Peyer's patch (tissue), 4 donors: ENCODE measurements at regions not wholly inside any gene's neighbourhood (a gene's known extent, or its start where the extent isn't known, plus 50 kb on each side); places are given as distances from the start of the nearest gene placed in this dataset.
"Not testable (repeated sequence)": the region's sequence is repeated elsewhere in the genome, so short reads cannot be mapped to it uniquely, and the experiment has no call there.

Source experiments
- DNase-seq, 3 donors: peaks; one replicate each; pipeline ENCODE4 v3.0.0-alpha.2; 2017 to 2019
- H3K27ac ChIP-seq, 4 donors: fragments of 200-600 bp; sonication (generic); one replicate each; pipeline ENCODE4 v1.5.1; 2016 to 2019
- H3K27me3 ChIP-seq, 2 donors: fragments of 200-600 bp; sonication (generic); one replicate each; pipeline ENCODE4 v1.5.1; 2019
- H3K36me3 ChIP-seq, 3 donors: fragments of 200-600 bp; sonication (generic); one replicate each; pipeline ENCODE4 v1.5.1; 2016 to 2019
- H3K4me1 ChIP-seq, 4 donors: fragments of 200-600 bp; sonication (generic); one replicate each; pipeline ENCODE4 v1.5.1; 2016 to 2019
- H3K4me3 ChIP-seq, 4 donors: fragments of 200-600 bp; sonication (generic); 1 replicate in 3 of 4; 2 replicates in 1 of 4; pipeline ENCODE4 v1.5.1; 2016 to 2019; ENCODE audit warnings: mild to moderate bottlenecking in 1 of 4
- H3K9me3 ChIP-seq, 4 donors: fragments of 200-600 bp; sonication (generic); one replicate each; pipeline ENCODE4 v1.5.1; 2016 to 2019; ENCODE audit warnings: mild to moderate bottlenecking in 1 of 4
- CTCF ChIP-seq, 6 experiments: fragments of 450-650 bp in 4 of 6; fragments of 200-600 bp in 2 of 6; sonication (generic) in 1 of 6; IDR thresholded peaks; one replicate each; pipeline ENCODE4 v1.5.1; 2017 to 2019; ENCODE audit warnings: antibody characterized with exemption in 6 of 6, mild to moderate bottlenecking in 3 of 6, moderate library complexity in 1 of 6
- POLR2A ChIP-seq, 2 donors: fragments of 450-650 bp; IDR thresholded peaks; one replicate each; pipeline ENCODE4 v1.5.1; 2017; ENCODE audit warnings: antibody characterized with exemption in 2 of 2, mild to moderate bottlenecking in 2 of 2, moderate library complexity in 2 of 2

- Histone ChIP-seq H3K4me3 (no peak overlapping the region), H3K4me1 (no peaks in the 10 kb centered on the region), H3K36me3 (no peaks in the 10 kb centered on the region), H3K27ac (no peak overlapping the region), H3K27me3 (no peaks in the 10 kb centered on the region), H3K9me3 (no peaks in the 10 kb centered on the region)
- no peak for TF ChIP-seq POLR2A (IDR thresholded peaks at IDR 0.05)
- TF ChIP-seq CTCF (IDR thresholded peaks at IDR 0.05), result no peak
- no peak for DNase-seq
Measured at GRCh38 chr7:91717681-91718470, 162.6 kb downstream of the MTERF1 start.

- TF ChIP-seq CTCF (IDR thresholded peaks at IDR 0.05) (no peak), POLR2A (IDR thresholded peaks at IDR 0.05) (no peak)
- no peak overlapping the region for H3K27ac ChIP-seq
- no peaks in the 10 kb centered on the region for H3K4me1 ChIP-seq
- H3K4me3 ChIP-seq, result no peak overlapping the region
- DNase-seq, result no peak
- H3K36me3 ChIP-seq, result no peaks in the 10 kb centered on the region
- no peaks in the 10 kb centered on the region for H3K9me3 ChIP-seq
- no peaks in the 10 kb centered on the region for H3K27me3 ChIP-seq
Measured at GRCh38 chr7:91719008-91719407, 161.5 kb downstream of the MTERF1 start.

- no peaks in the 10 kb centered on the region for H3K4me1 ChIP-seq
- no peak for DNase-seq
- no peaks in the 10 kb centered on the region for H3K27me3 ChIP-seq
- no peak for TF ChIP-seq POLR2A (IDR thresholded peaks at IDR 0.05)
- no peak for TF ChIP-seq CTCF (IDR thresholded peaks at IDR 0.05)
- H3K9me3 ChIP-seq, result no peaks in the 10 kb centered on the region
- no peak overlapping the region for H3K4me3 ChIP-seq
- H3K27ac ChIP-seq, result no peak overlapping the region
- no peaks in the 10 kb centered on the region for H3K36me3 ChIP-seq
Measured at GRCh38 chr7:91720260-91720937, 160.1 kb downstream of the MTERF1 start.

- H3K27me3 ChIP-seq, result no peaks in the 10 kb centered on the region
- H3K36me3 ChIP-seq, result no peaks in the 10 kb centered on the region
- no peaks in the 10 kb centered on the region for H3K9me3 ChIP-seq
- no peak for DNase-seq
- no peak overlapping the region for H3K4me3 ChIP-seq
- no peak overlapping the region for H3K27ac ChIP-seq
- H3K4me1 ChIP-seq, result no peaks in the 10 kb centered on the region
- TF ChIP-seq POLR2A (IDR thresholded peaks at IDR 0.05) (no peak), CTCF (IDR thresholded peaks at IDR 0.05) (no peak)
Measured at GRCh38 chr7:91722831-91723230, 157.7 kb downstream of the MTERF1 start.

GRCh38 chr7:91729046-91729445 lies 151.5 kb downstream of the MTERF1 start:
- not testable (repeated sequence) for H3K4me1 ChIP-seq, H3K36me3 ChIP-seq, H3K27me3 ChIP-seq, H3K9me3 ChIP-seq, H3K27ac ChIP-seq, H3K4me3 ChIP-seq, DNase-seq

- no peaks in the 10 kb centered on the region for H3K36me3 ChIP-seq
- no peaks in the 10 kb centered on the region for H3K4me1 ChIP-seq
- no peaks in the 10 kb centered on the region for H3K27me3 ChIP-seq
- no peak overlapping the region for H3K4me3 ChIP-seq
- TF ChIP-seq CTCF (IDR thresholded peaks at IDR 0.05), result no peak
- TF ChIP-seq POLR2A (IDR thresholded peaks at IDR 0.05), result no peak
- H3K27ac ChIP-seq, result no peak overlapping the region
- no peak for DNase-seq
- peaks cover 0 to 7% (median 0%) of the 10 kb centered on the region in 4 donors for H3K9me3 ChIP-seq
Measured at GRCh38 chr7:91731976-91732375, 148.5 kb downstream of the MTERF1 start.
